ENCODE measurements at regions not wholly inside any gene's neighbourhood (a gene's known extent, or its start where the extent isn't known, plus 50 kb on each side); places are given as distances from the start of the nearest gene placed in this dataset.
"Not testable (repeated sequence)": the region's sequence is repeated elsewhere in the genome, so short reads cannot be mapped to it uniquely, and the experiment has no call there.

DNA sequence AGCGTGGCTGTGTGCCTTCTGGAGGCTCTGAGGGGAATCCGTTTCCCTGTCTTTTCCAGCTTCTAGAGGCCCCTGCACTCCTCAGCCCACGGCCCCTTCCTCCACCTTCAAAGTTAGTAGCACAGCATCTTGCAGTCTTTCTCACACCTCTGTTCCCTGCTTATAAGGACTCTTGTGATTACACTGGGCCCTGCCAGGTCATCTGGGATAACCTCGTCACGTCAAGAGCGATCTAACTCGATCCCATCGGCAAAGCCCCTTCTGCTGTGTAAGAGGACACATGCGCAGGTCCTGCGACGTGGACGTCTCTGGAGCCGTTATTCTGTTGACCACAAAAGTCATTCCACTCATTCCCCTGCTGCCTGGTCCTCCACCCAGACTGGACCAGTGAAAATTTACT lies 159.2 kb downstream of the BMP7 start:
- TF ChIP-seq, protein P1, sequence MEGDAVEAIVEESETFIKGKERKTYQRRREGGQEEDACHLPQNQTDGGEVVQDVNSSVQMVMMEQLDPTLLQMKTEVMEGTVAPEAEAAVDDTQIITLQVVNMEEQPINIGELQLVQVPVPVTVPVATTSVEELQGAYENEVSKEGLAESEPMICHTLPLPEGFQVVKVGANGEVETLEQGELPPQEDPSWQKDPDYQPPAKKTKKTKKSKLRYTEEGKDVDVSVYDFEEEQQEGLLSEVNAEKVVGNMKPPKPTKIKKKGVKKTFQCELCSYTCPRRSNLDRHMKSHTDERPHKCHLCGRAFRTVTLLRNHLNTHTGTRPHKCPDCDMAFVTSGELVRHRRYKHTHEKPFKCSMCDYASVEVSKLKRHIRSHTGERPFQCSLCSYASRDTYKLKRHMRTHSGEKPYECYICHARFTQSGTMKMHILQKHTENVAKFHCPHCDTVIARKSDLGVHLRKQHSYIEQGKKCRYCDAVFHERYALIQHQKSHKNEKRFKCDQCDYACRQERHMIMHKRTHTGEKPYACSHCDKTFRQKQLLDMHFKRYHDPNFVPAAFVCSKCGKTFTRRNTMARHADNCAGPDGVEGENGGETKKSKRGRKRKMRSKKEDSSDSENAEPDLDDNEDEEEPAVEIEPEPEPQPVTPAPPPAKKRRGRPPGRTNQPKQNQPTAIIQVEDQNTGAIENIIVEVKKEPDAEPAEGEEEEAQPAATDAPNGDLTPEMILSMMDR (IDR thresholded peaks at IDR 0.05), result no peak
- Mint-ChIP-seq H3K27me3 (ENCODE audit: low read depth, poor library complexity) (peaks cover 24% of the 10 kb centered on the region), H3K4me1 (peaks cover 76% of the 10 kb centered on the region), H3K4me3 (no peak overlapping the region), H3K27ac (no peak overlapping the region), H3K9me3 (no peaks in the 10 kb centered on the region), H3K36me3 (ENCODE audit: low read depth) (no peaks in the 10 kb centered on the region)
- DNase-seq, result no peak

DNA sequence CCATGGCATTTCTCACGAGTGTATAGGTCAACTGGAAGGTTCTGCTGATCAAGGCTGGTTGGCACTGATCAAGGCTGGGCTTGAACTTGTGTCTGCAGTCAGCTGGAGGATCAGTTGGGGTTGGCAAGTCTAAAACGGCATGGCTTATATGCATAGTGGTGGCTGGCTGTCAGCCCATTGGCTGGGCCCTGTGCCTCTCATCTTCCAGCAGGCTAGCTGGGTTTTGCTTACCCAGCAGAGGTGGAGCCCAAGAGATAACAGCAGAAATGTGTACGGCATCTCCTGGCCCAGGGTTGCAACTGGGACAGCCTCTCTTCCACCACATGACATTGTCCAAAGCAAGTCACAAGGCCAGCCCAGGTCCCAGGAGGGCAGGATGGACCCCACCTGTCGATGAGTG lies 158.2 kb downstream of the BMP7 start:
- peak overlapping the region; percentile 12 for H3K4me3 Mint-ChIP-seq
- peaks cover 72% of the 10 kb centered on the region for H3K4me1 Mint-ChIP-seq
- TF ChIP-seq, protein P1 (IDR thresholded peaks at IDR 0.05), result no peak
- no peak for DNase-seq
- H3K27ac Mint-ChIP-seq, result no peak overlapping the region
- no peaks in the 10 kb centered on the region for H3K36me3 Mint-ChIP-seq (ENCODE audit: low read depth)
- no peaks in the 10 kb centered on the region for H3K9me3 Mint-ChIP-seq
- H3K27me3 Mint-ChIP-seq (ENCODE audit: low read depth, poor library complexity), result peaks cover 21% of the 10 kb centered on the region

DNA sequence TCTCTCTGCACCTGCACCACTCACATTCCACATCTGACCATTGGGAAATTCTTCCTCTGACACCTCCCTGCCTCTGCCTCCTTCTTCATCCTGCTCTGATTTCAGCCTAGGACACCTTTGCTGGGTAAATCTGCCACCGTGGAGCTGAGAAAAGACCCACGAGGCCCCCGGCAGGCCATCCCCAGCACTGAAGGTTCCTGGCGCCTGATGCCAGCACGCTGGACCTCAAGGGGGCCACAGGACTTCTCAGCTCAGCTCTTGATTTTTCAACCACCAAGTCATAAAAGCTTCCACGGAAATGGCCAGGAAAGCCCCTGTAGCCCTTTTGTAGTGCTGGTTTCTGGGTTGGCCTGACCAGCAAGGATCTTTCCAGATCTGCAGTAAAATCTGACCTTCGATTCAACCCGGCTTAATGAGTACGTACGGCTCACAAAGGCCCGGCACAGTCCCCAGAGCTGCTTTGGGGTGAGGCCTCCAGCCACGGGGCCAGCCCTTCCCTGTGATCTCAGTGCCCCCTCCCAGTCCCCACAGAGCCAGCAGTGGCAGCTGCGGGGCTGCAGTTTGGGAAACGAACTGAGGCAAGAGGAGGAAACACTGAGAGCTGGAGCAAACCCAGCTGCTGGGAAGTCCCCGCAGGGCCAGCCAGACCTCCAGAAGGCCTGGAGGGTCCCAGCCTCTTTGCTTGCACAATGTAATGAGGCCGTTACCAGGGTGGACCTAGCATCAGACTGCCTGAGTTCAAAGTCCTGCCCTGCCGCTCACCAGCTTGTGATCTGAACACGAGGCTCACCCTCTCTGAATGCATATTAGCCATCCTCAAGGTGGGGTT lies 157.5 kb downstream of the BMP7 start:
- DNase-seq, result no peak
- Mint-ChIP-seq H3K4me3 (no peak overlapping the region), H3K27me3 (ENCODE audit: low read depth, poor library complexity) (peaks cover 21% of the 10 kb centered on the region), H3K36me3 (ENCODE audit: low read depth) (no peaks in the 10 kb centered on the region), H3K4me1 (peaks cover 71% of the 10 kb centered on the region), H3K27ac (peak overlapping the region; percentile 83), H3K9me3 (peaks cover 7% of the 10 kb centered on the region)
- TF ChIP-seq, protein P1 (IDR thresholded peaks at IDR 0.05), result no peak

DNA sequence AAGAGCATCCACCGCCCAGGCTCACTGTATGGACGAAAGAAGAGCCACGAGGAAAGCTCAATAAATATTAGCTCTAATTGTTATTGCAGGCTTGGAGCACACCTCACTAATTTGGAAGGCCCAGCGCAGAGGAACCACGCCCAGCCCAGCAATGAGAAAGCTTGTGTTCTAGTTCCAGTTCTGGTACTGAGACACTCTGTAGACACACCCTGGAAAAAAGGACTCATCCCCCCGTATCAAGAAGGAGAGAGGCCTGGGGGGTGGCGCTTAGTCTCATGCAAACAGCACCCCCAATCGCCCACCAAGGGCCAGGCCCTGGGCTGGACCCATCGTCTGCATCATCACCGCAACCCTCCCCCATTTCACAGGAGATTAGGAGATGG lies 156.9 kb downstream of the BMP7 start:
- Mint-ChIP-seq H3K4me3 (no peak overlapping the region), H3K27ac (no peak overlapping the region), H3K4me1 (peaks cover 71% of the 10 kb centered on the region), H3K9me3 (peaks cover 10% of the 10 kb centered on the region), H3K27me3 (ENCODE audit: low read depth, poor library complexity) (peaks cover 19% of the 10 kb centered on the region), H3K36me3 (ENCODE audit: low read depth) (no peaks in the 10 kb centered on the region)
- DNase-seq, result no peak
- TF ChIP-seq, protein P1 (IDR thresholded peaks at IDR 0.05), result no peak

DNA sequence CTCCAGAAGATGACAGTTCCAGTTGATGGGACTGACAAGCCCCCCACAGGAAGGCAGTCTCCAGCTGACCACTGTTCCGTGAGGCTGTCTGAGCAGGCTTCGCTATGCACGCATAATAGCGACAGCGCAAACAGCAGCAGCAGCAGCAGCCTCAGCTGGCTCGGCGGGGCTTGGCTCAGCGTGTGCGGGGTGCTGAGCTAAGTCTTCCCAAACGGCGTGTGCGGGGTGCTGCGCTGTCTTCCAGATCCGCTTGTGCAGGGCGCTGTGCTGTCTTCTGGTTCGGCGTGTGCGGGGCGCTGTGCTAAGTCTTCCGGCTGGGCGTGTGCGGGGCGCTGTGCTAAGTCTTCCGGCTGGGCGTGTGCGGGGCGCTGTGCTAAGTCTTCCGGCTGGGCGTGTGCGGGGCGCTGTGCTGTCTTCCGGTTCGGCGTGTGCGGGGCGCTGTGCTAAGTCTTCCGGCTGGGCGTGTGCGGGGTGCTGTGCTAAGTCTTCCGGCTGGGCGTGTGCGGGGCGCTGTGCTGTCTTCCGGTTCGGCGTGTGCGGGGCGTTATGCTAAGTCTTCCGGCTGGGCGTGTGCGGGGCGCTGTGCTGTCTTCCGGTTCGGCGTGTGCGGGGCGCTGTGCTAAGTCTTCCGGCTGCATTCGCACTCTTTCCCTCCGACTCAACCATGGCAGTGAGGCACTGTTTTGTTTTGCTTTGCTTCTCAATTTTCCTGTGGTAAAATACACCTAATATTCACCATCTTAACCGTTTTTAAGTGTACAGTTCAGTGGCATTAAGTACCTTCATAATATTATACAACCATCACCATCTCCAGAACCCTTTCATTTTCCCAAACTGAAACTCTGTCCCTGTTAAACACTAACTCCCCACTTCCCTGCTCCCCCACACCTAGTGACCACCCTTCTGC lies 156.1 kb downstream of the BMP7 start:
- DNase-seq; H3K36me3 Mint-ChIP-seq (ENCODE audit: low read depth); H3K27ac Mint-ChIP-seq; H3K4me3 Mint-ChIP-seq; H3K9me3 Mint-ChIP-seq: not testable (repeated sequence)
- Mint-ChIP-seq H3K4me1 (peaks cover 67% of the 10 kb centered on the region), H3K27me3 (ENCODE audit: low read depth, poor library complexity) (peaks cover 18% of the 10 kb centered on the region)

DNA sequence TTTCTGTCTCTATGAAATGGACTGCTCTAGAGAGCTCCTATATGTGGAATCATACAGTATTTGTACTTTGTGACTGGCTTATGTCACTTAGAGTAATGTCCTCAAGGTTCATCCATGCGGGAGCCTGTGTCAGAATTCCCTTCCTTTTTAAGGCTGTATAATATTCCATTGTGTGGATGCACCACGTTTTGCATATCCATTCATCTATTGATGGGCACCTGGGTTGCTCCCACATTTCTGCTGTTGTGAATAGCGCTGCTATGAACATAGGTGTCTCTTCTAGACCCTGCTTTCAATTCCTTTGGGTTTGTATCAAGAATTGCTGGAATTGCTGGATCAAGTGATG lies 155.4 kb downstream of the BMP7 start:
- Mint-ChIP-seq H3K9me3 (peaks cover 10% of the 10 kb centered on the region), H3K27me3 (ENCODE audit: low read depth, poor library complexity) (peaks cover 14% of the 10 kb centered on the region), H3K4me3 (no peak overlapping the region), H3K27ac (no peak overlapping the region), H3K36me3 (ENCODE audit: low read depth) (no peaks in the 10 kb centered on the region), H3K4me1 (peaks cover 65% of the 10 kb centered on the region)
- DNase-seq, result no peak
- TF ChIP-seq, protein P1 (IDR thresholded peaks at IDR 0.05), result no peak

Data from nephron progenitor cell (in vitro differentiated cells).